HCT116 (cell line): ENCODE measurements at regions not wholly inside any gene's neighbourhood (a gene's known extent, or its start where the extent isn't known, plus 50 kb on each side); places are given as distances from the start of the nearest gene placed in this dataset.

Experiments
- ATAC-seq: fragments of 200-7000 bp; cut with Tn5 transposase; 2 replicates; pipeline ENCODE4 v1.9.1; 2020; ENCODE audit warnings: mild to moderate bottlenecking, moderate library complexity
- BruUV-seq: library from RNA; stranded (reverse); fragments of 400-500 nt; replicated peaks from 2 replicates; lab custom pipeline; 2021; lab: Mats Ljungman, UMichigan
- CTCF ChIA-PET: fragments of 300-600 bp; sonication (Branson Sonifier 250); formaldehyde crosslinking; loops from one replicate; lab custom pipeline; 2021; ENCODE audit warnings: antibody characterized with exemption; lab: Charles Lee
- POLR2A ChIA-PET: fragments of 300-600, 350-600 bp; sonication (Branson Sonifier 250); formaldehyde crosslinking; loops from one replicate; lab custom pipeline; 2021; ENCODE audit warnings: antibody characterized with exemption; lab: Charles Lee
- RAD21 ChIA-PET, 2 experiments: fragments of 300-600 bp; sonication (Branson Sonifier 250); formaldehyde crosslinking; loops; one replicate each; lab custom pipeline; 2023; ENCODE audit warnings: low total read pairs in 2 of 2; ENCODE audit not compliant: uncharacterized antibody in 2 of 2, unreplicated experiment in 2 of 2, low non-redundant PET in 1 of 2; lab: Charles Lee
- DNase-seq: peaks from one replicate; pipeline ENCODE4 v3.0.0-alpha.2; 2010; ENCODE audit warnings: low read depth, low spot score
- H2AFZ ChIP-seq: fragments of 200-600 bp; shearing (Covaris generic), sonication (generic); 2 replicates; pipeline ENCODE4 v1.6.1; 2017; ENCODE audit warnings: low read depth, mixed run types, mixed read lengths, antibody characterized with exemption, low read length; ENCODE audit not compliant: poor library complexity, severe bottlenecking
- H3K27ac ChIP-seq: 2 replicates; pipeline ENCODE4 v1.5.1; 2012; ENCODE audit warnings: low read depth, low read length
- H3K27me3 ChIP-seq: fragments of 200-600 bp; sonication (generic); 2 replicates; pipeline ENCODE4 v1.6.1; 2016; ENCODE audit warnings: mixed run types, low read length, mixed read lengths; ENCODE audit not compliant: insufficient read depth
- H3K36me3 ChIP-seq, 2 experiments: fragments of 200-500 bp in 1 of 2; fragments of 200-600 bp in 1 of 2; sonication (Bioruptor generic) in 1 of 2; sonication (generic) in 1 of 2; 2 replicates each; pipeline versions ENCODE4 v1.5.1 to v1.6.1; 2014 to 2016; ENCODE audit warnings: low read length in 2 of 2, inconsistent platforms in 1 of 2, mixed read lengths in 1 of 2, mixed run types in 1 of 2; ENCODE audit not compliant: insufficient read depth in 2 of 2, control insufficient read depth in 1 of 2
- H3K4me1 ChIP-seq, 2 experiments: fragments of 200-600 bp in 1 of 2; sonication (generic) in 1 of 2; 2 replicates each; pipeline versions ENCODE4 v1.5.1 to v1.6.1; 2012 to 2017; ENCODE audit warnings: low read length in 2 of 2, inconsistent platforms in 1 of 2, mild to moderate bottlenecking in 1 of 2, mixed read lengths in 1 of 2, mixed run types in 1 of 2, moderate library complexity in 1 of 2; ENCODE audit not compliant: insufficient read depth in 2 of 2, control insufficient read depth in 1 of 2
- H3K4me2 ChIP-seq: fragments of 200-600 bp; sonication (generic); 2 replicates; pipeline ENCODE4 v1.6.1; 2017; ENCODE audit warnings: mixed run types, low read length, mixed read lengths
- H3K4me3 ChIP-seq, 2 experiments: fragments of 200-600 bp in 1 of 2; sonication (generic) in 1 of 2; replicated peaks in 1 of 2; 2 replicates each; pipeline ENCODE4 v1.5.1; 2011 to 2016; ENCODE audit warnings: low read length in 2 of 2, control low read depth in 1 of 2, low read depth in 1 of 2, mild to moderate bottlenecking in 1 of 2, mixed read lengths in 1 of 2, mixed run types in 1 of 2
- H3K79me2 ChIP-seq: fragments of 200-600 bp; sonication (generic); 2 replicates; pipeline ENCODE4 v1.6.1; 2017; ENCODE audit warnings: mild to moderate bottlenecking, mixed run types, low read length, moderate library complexity, mixed read lengths; ENCODE audit not compliant: insufficient read depth
- H3K9ac ChIP-seq: fragments of 200-600 bp; sonication (generic); 2 replicates; pipeline ENCODE4 v1.6.1; 2016; ENCODE audit warnings: low read length, mixed read lengths
- H3K9me2 ChIP-seq: fragments of 200-600 bp; sonication (generic), shearing (Covaris generic); 2 replicates; pipeline ENCODE4 v1.6.1; 2017; ENCODE audit warnings: mixed run types, mild to moderate bottlenecking, moderate library complexity; ENCODE audit not compliant: insufficient read depth
- H3K9me3 ChIP-seq, 2 experiments: fragments of 200-500 bp in 1 of 2; fragments of 200-600 bp in 1 of 2; sonication (Bioruptor generic) in 1 of 2; sonication (generic) in 1 of 2; 2 replicates each; pipeline ENCODE4 v1.6.1; 2014 to 2017; ENCODE audit warnings: low read length in 2 of 2, mixed read lengths in 2 of 2, inconsistent platforms in 1 of 2, low read depth in 1 of 2, mild to moderate bottlenecking in 1 of 2, mixed run types in 1 of 2, moderate library complexity in 1 of 2; ENCODE audit not compliant: control insufficient read depth in 1 of 2, insufficient read depth in 1 of 2
- H4K20me1 ChIP-seq: fragments of 200-600 bp; sonication (generic), shearing (Covaris generic); 2 replicates; pipeline ENCODE4 v1.6.1; 2017; ENCODE audit warnings: mixed run types, mild to moderate bottlenecking, moderate library complexity; ENCODE audit not compliant: insufficient read depth
- POLR2AphosphoS5 ChIP-seq: IDR thresholded peaks from 2 replicates; pipeline ENCODE4 v1.6.1; 2011; ENCODE audit warnings: mild to moderate bottlenecking, low read depth, low read length, moderate library complexity
- SRF ChIP-seq: IDR thresholded peaks from 2 replicates; pipeline ENCODE4 v1.6.1; 2012; ENCODE audit warnings: low read depth
- intact Hi-C: fragments of 100-400 bp; cut with micrococcal nuclease; formaldehyde crosslinking; loops from 2 replicates; pipeline ENCODE4 v1.10.0; 2022

DNA sequence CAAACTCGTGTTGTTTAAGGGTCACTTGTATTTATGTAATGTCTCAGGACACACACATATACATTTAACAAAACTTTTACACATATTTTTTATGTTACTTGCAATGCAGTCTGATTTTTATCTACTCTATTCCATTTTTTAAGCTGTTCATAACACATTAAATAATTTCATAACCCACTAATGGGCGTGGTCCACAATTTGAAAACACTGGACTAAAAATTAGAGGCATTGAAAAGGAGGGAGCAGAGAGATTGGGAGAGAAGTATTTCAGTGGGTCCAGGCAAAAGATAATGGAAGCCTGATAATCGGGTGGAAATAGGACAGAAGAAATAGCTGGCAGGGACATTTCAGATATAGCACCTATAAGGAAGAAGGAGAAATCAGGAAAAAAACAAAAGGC lies 597.3 kb upstream of the CLINT1 start:
- no peaks in the 10 kb centered on the region for H3K4me1 ChIP-seq
- H3K4me3 ChIP-seq: no peak overlapping the region
- no peaks in the 10 kb centered on the region for H3K36me3 ChIP-seq
- H2AFZ ChIP-seq: no peak overlapping the region
- no peaks in the 10 kb centered on the region for H3K9me2 ChIP-seq
- intact Hi-C loops: no loop called here
- RAD21 ChIA-PET: no interaction called here
- no peak for ATAC-seq
- CTCF ChIA-PET: no interaction called here
- DNase-seq: no peak
- POLR2A ChIA-PET: no interaction called here
- no peak overlapping the region for H3K27ac ChIP-seq
- no peaks in the 10 kb centered on the region for H3K9me3 ChIP-seq
- H3K79me2 ChIP-seq: no peaks in the 10 kb centered on the region
- H3K4me2 ChIP-seq: no peak overlapping the region
- H3K9ac ChIP-seq: no peak overlapping the region
- H4K20me1 ChIP-seq: no peaks in the 10 kb centered on the region
- no TSS peak for BruUV-seq
- H3K27me3 ChIP-seq: peaks cover 7% of the 10 kb centered on the region; the same call in 1 of the 2 replicates
- TF ChIP-seq POLR2AphosphoS5 (no peak), SRF (no peak)
- TF ChIP-seq, all 23 proteins: peak for 0

DNA sequence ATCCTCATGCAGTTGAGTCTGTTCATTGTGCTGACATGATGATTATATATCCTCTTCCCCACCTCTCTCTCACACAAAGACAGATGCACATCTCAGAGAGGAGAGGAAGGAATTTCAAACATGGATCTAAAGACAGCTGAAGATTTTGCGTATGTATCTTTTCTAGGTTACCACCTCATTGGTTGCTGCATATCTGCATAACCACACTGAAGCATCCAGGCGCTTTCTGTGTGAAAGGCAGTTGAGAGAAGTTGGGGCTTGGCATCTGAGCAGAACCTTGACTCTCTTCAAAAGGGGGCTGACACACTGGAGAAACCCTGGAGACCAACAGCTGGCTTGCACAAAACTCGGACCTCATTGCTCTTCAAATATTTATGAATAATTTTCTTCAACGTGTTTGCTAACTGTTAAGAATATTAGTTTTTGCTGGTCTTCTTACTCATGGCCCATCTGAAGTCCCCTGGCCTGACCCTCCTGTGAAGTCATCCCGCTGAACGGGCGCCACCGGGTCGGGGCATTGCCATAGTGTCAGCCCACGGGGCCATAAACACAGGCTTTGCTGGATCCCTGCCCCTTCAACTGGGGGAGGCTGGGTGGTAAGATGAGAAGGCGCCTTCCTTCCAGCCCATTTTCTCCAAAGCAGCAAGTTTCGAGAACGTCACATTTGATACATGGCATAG lies 593.2 kb upstream of the CLINT1 start:
- Histone ChIP-seq H3K4me1 (no peaks in the 10 kb centered on the region), H3K36me3 (no peaks in the 10 kb centered on the region), H3K4me2 (no peak overlapping the region), H3K9me3 (no peaks in the 10 kb centered on the region), H3K27ac (no peak overlapping the region), H2AFZ (no peak overlapping the region), H3K9ac (no peak overlapping the region), H3K27me3 (peaks cover 7% of the 10 kb centered on the region; the same call in 1 of the 2 replicates), H3K4me3 (no peak overlapping the region), H3K9me2 (no peaks in the 10 kb centered on the region), H3K79me2 (no peaks in the 10 kb centered on the region), H4K20me1 (no peaks in the 10 kb centered on the region)
- no peak for TF ChIP-seq SRF
- intact Hi-C loops: no loop called here
- BruUV-seq: no TSS peak
- DNase-seq: no peak
- ChIA-PET POLR2A (no interaction called here), RAD21 (no interaction called here), CTCF (interaction anchor here (1.1 kb wide), 1 partner anchor 377 kb away, joined by 3 read pairs; no protein-coding TSS in a partner anchor)
- no peak for ATAC-seq
